ENCODE measurements at regions not wholly inside any gene's neighbourhood (a gene's known extent, or its start where the extent isn't known, plus 50 kb on each side); places are given as distances from the start of the nearest gene placed in this dataset.
A peak's percentile ranks its signal among the peaks of the same experiment; 100 is the strongest.

DNA sequence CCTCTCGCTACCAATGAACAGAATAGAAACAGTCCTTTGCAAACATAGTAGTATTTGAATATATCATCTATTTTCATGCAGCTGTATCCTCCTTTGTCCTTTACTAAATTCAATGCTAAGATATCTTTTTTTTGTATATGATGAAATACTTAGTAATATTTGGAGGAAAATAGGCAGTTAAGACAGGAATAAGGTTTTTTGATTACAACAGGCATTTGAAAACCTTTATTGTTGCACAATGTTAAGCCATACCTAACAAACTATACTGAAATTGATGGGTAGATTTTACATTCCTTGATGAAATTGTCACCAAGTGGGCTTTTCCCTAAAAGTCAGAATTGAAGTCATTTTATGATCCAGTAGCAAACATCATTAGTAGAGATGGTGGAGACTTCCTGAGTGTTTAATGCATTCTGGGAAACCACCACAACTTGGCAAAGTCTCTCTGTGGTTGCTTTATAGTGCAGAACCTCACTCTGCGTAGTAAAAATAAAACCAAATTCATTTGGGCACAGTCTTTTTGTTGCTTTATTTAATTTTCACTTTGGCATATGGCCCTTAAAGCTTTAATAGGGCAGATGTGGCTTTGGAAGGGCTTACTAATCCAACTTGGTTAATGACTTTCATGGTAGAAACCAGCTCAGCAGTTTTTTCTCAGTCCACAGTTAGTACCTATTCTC, 216.0 kb downstream of the DIPK2A start:
- Histone ChIP-seq H3K36me3 (ENCODE audit: control insufficient read depth, insufficient read depth, low read length) (no peaks in the 10 kb centered on the region), H3K9me3 (ENCODE audit: control insufficient read depth, low read depth, low read length) (peaks cover 3% of the 10 kb centered on the region)
- WGBS (ENCODE audit: insufficient coverage, low lambda C conversion rate) = no CpG with 5 or more reads among the region's 2 CpGs

DNA sequence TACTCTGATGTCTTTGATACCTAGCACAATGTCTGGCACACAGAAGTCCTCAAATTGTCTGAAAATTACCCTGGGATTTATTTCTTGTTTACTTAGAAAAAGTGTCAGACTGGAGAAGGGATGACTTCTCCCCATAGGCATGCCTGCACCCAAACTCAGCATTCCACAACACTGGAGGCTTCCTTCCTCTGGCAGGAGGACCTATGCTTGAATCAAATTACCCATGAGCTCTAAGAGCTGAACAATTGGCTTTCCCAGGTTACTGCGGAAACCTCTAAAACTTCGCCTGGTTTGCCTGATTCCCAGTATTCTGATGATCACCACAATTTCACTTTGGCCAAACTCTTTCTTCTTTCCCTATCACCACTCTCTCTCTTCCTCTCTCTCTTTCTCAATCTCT, 217.4 kb downstream of the DIPK2A start:
- H3K36me3 ChIP-seq (ENCODE audit: control insufficient read depth, insufficient read depth, low read length) = no peaks in the 10 kb centered on the region
- no peaks in the 10 kb centered on the region for H3K4me1 ChIP-seq (ENCODE audit: control insufficient read depth, insufficient read depth, low read length)
- no peak overlapping the region for H3K27ac ChIP-seq (ENCODE audit: low read length)
- no peak overlapping the region for H3K4me3 ChIP-seq (ENCODE audit: low read length)
- peaks cover 3% of the 10 kb centered on the region for H3K9me3 ChIP-seq (ENCODE audit: control insufficient read depth, low read depth, low read length)
- no peaks in the 10 kb centered on the region for H3K27me3 ChIP-seq (ENCODE audit: control insufficient read depth, insufficient read depth, low read length)
- no peak for DNase-seq
- 67% methylated on average over 1 of the region's 2 CpGs for WGBS (ENCODE audit: insufficient coverage, low lambda C conversion rate)

More for the DNA sequence above, 216.0 kb downstream of the DIPK2A start:
- peaks cover 1% of the 10 kb centered on the region for H3K4me1 ChIP-seq (ENCODE audit: control insufficient read depth, insufficient read depth, low read length)
- no peaks in the 10 kb centered on the region for H3K27me3 ChIP-seq (ENCODE audit: control insufficient read depth, insufficient read depth, low read length)
- H3K27ac ChIP-seq (ENCODE audit: low read length) = peak overlapping the region; percentile 2
- no peak overlapping the region for H3K4me3 ChIP-seq (ENCODE audit: low read length)
- DNase-seq = no peak

DNA sequence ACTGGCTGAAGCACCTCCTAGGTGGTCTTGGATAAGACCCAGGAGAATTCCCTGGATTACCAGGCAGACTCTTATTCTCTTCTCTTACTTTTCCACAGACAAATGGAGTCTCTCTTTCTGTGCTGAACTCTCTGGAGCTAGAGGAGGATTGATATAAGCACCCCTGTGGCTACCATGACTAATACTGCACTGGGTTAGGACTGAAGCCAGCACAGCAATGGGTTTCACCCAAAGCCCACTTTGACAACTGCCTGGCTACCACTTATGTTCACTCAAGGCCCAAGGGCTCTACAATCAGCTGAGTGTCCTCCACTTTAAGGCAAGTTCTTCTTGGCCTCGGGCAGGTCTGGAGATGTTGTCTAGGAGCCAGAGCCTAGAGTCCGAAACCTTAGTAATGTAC, 225.5 kb downstream of the DIPK2A start:
- no CpG with 5 or more reads among the region's 2 CpGs for WGBS (ENCODE audit: insufficient coverage, low lambda C conversion rate)
- no peak for DNase-seq
- Histone ChIP-seq H3K4me3 (ENCODE audit: low read length) (no peak overlapping the region), H3K27ac (ENCODE audit: low read length) (no peak overlapping the region), H3K27me3 (ENCODE audit: control insufficient read depth, insufficient read depth, low read length) (no peaks in the 10 kb centered on the region), H3K9me3 (ENCODE audit: control insufficient read depth, low read depth, low read length) (peaks cover 8% of the 10 kb centered on the region), H3K4me1 (ENCODE audit: control insufficient read depth, insufficient read depth, low read length) (no peaks in the 10 kb centered on the region), H3K36me3 (ENCODE audit: control insufficient read depth, insufficient read depth, low read length) (no peaks in the 10 kb centered on the region)

DNA sequence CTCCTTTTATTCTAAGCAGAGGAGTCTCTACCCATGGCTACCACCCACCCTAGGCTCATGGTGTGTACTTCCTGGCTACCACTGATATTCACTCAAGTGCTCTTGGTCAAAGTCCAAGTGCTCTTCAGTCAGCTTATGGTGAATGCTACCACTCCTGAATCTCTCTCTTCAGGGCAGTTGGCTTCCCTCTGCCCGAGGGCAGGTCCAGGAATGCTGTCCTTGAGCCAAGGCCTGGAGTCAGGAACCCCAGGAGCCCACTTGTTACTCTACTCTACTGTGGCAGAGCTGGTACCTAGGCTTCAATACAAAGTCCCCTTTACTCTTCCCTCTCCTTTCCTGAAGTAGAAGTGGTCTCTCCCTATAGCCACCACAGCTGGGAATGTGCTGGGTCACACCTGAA, 226.0 kb downstream of the DIPK2A start:
- Histone ChIP-seq H3K27me3 (ENCODE audit: control insufficient read depth, insufficient read depth, low read length) (no peaks in the 10 kb centered on the region), H3K4me1 (ENCODE audit: control insufficient read depth, insufficient read depth, low read length) (no peaks in the 10 kb centered on the region), H3K9me3 (ENCODE audit: control insufficient read depth, low read depth, low read length) (peaks cover 8% of the 10 kb centered on the region), H3K27ac (ENCODE audit: low read length) (no peak overlapping the region), H3K36me3 (ENCODE audit: control insufficient read depth, insufficient read depth, low read length) (no peaks in the 10 kb centered on the region), H3K4me3 (ENCODE audit: low read length) (no peak overlapping the region)
- WGBS (ENCODE audit: insufficient coverage, low lambda C conversion rate) = no CpG with 5 or more reads among the region's 1 CpG
- no peak for DNase-seq

DNA sequence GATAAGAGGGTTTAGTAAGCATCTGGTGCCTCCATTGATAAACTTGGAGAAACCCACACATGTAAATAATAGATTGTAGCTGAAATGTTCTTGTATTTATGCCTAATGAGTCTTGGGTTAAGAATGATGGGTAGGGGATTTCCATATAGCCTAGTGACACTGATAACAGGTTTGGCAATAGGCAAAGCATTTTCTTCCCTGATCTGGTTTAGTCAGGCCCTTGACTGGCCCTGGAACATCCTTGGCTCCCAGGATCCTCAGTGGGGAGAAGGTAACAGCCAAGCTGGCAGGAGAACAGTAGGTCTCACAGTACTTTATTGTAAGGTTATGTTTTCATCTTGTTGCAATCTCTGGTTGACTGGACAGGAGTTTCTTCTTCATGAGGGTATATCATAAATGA, 228.4 kb downstream of the DIPK2A start:
- Histone ChIP-seq H3K27me3 (ENCODE audit: control insufficient read depth, insufficient read depth, low read length) (no peaks in the 10 kb centered on the region), H3K27ac (ENCODE audit: low read length) (no peak overlapping the region), H3K4me1 (ENCODE audit: control insufficient read depth, insufficient read depth, low read length) (no peaks in the 10 kb centered on the region), H3K4me3 (ENCODE audit: low read length) (no peak overlapping the region), H3K9me3 (ENCODE audit: control insufficient read depth, low read depth, low read length) (peaks cover 5% of the 10 kb centered on the region), H3K36me3 (ENCODE audit: control insufficient read depth, insufficient read depth, low read length) (no peaks in the 10 kb centered on the region)
- DNase-seq = no peak

DNA sequence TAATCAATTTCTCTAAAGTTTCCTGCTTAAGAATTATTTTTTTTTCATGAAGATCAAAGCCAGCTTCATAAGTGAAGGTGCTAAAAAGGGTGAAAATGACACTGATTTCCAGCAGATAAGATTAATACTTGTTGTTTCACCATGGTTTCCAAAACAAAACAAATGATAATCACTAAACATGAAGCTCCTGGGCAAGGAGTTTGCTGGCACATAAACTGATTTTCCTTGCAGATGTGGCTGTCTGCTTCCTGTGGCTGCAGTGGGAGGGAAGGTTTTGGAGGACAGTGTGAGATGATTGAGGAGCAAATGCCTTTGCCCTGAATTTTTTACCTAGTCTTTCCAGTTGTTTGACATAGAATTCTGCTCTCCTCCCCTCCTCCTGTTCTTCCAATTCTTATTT, 228.8 kb downstream of the DIPK2A start:
- H3K27me3 ChIP-seq (ENCODE audit: control insufficient read depth, insufficient read depth, low read length) = no peaks in the 10 kb centered on the region
- no peaks in the 10 kb centered on the region for H3K36me3 ChIP-seq (ENCODE audit: control insufficient read depth, insufficient read depth, low read length)
- H3K4me1 ChIP-seq (ENCODE audit: control insufficient read depth, insufficient read depth, low read length) = no peaks in the 10 kb centered on the region
- H3K27ac ChIP-seq (ENCODE audit: low read length) = no peak overlapping the region
- peaks cover under 1% of the 10 kb centered on the region for H3K9me3 ChIP-seq (ENCODE audit: control insufficient read depth, low read depth, low read length)
- H3K4me3 ChIP-seq (ENCODE audit: low read length) = no peak overlapping the region
- no peak for DNase-seq

DNA sequence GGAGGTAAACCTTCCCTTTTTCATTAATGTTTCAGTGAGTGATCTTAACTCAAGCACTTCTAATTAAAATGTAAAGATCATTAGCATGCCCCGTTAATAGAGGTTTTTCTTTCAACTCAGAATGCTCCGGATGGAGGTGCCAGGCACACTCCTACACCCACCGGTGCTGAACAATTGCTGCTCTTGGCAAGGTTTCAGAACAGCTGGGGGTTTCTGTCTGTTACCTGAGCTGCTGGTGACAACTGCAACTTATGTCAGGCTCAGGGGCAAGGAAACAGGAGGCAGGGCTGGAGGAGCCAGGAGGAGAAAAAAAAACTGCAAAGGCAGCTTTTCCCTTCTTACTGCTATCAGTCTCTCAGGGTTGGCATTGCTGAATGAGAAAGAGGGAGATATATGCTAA, 250.1 kb downstream of the DIPK2A start:
- H3K36me3 ChIP-seq (ENCODE audit: control insufficient read depth, insufficient read depth, low read length) = no peaks in the 10 kb centered on the region
- no peaks in the 10 kb centered on the region for H3K4me1 ChIP-seq (ENCODE audit: control insufficient read depth, insufficient read depth, low read length)
- WGBS (ENCODE audit: insufficient coverage, low lambda C conversion rate) = no CpG with 5 or more reads among the region's 3 CpGs
- no peaks in the 10 kb centered on the region for H3K9me3 ChIP-seq (ENCODE audit: control insufficient read depth, low read depth, low read length)
- H3K27ac ChIP-seq (ENCODE audit: low read length) = no peak overlapping the region
- no peak overlapping the region for H3K4me3 ChIP-seq (ENCODE audit: low read length)
- H3K27me3 ChIP-seq (ENCODE audit: control insufficient read depth, insufficient read depth, low read length) = no peaks in the 10 kb centered on the region
- no peak for DNase-seq

DNA sequence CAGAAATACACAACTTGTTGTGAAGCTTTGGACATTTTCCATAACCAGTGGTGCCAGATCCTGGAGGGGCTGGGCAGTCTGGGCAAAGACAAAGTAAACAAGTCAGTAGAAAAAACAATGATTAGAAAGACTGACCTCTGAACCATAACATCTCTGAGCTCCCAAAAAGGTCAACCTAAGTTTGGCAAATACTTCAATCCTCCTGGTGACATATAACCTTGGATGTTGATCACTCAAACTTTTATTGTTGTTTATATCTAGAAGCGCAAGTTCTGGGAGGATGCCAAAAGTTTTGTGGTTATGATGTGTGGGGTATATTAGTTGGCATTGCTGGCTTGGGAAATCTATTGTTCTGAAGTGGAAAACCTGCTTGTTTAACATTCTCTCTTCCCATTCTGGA, 257.7 kb downstream of the DIPK2A start:
- Histone ChIP-seq H3K36me3 (ENCODE audit: control insufficient read depth, insufficient read depth, low read length) (no peaks in the 10 kb centered on the region), H3K27me3 (ENCODE audit: control insufficient read depth, insufficient read depth, low read length) (no peaks in the 10 kb centered on the region), H3K4me3 (ENCODE audit: low read length) (no peak overlapping the region), H3K9me3 (ENCODE audit: control insufficient read depth, low read depth, low read length) (no peaks in the 10 kb centered on the region), H3K27ac (ENCODE audit: low read length) (no peak overlapping the region), H3K4me1 (ENCODE audit: control insufficient read depth, insufficient read depth, low read length) (no peaks in the 10 kb centered on the region)
- no peak for DNase-seq
- WGBS (ENCODE audit: insufficient coverage, low lambda C conversion rate) = no CpG with 5 or more reads among the region's 1 CpG

DNA sequence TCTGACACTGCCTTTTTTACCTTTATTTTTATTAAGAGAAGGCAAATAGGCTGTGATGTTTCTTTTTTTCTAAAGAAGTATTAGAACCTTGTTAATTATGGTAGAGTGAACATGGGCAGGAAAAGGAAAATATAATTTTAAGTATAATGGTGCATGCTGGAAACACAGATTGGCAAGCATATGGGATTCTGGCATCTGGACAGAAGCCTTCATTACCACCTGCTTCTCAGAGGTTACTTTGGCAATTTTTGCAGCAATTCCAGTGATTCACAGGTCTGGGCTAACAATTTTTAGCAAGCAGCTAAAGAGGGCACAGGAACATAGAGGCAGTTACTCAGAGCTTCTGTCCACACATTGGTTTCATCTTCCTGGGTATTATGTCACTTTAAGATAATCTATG, 258.3 kb downstream of the DIPK2A start:
- no peaks in the 10 kb centered on the region for H3K9me3 ChIP-seq (ENCODE audit: control insufficient read depth, low read depth, low read length)
- H3K4me1 ChIP-seq (ENCODE audit: control insufficient read depth, insufficient read depth, low read length) = no peaks in the 10 kb centered on the region
- no peak for DNase-seq
- H3K27ac ChIP-seq (ENCODE audit: low read length) = no peak overlapping the region
- H3K4me3 ChIP-seq (ENCODE audit: low read length) = no peak overlapping the region
- H3K27me3 ChIP-seq (ENCODE audit: control insufficient read depth, insufficient read depth, low read length) = no peaks in the 10 kb centered on the region
- H3K36me3 ChIP-seq (ENCODE audit: control insufficient read depth, insufficient read depth, low read length) = no peaks in the 10 kb centered on the region

DNA sequence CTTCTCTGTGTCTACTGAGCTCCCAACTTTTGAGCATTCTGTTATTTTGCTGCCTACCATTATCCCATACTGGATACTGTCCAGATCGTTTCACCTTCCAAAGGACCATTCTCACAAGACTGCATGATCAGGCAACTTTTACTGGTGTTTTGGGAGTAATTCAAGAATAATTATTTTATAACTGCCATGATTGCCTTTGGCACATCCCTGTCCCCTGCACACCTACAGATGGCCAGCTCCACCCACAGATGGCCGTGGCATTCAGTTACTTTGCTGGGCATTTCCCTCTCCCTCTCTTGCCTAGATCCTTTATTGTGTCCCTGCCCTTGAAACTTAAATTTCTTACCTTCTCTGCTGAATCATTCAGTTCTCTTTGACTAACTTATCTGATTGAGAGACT, 263.9 kb downstream of the DIPK2A start:
- Histone ChIP-seq H3K36me3 (ENCODE audit: control insufficient read depth, insufficient read depth, low read length) (no peaks in the 10 kb centered on the region), H3K9me3 (ENCODE audit: control insufficient read depth, low read depth, low read length) (no peaks in the 10 kb centered on the region), H3K27ac (ENCODE audit: low read length) (no peak overlapping the region), H3K4me3 (ENCODE audit: low read length) (no peak overlapping the region), H3K4me1 (ENCODE audit: control insufficient read depth, insufficient read depth, low read length) (no peaks in the 10 kb centered on the region), H3K27me3 (ENCODE audit: control insufficient read depth, insufficient read depth, low read length) (no peaks in the 10 kb centered on the region)
- no CpG with 5 or more reads among the region's 2 CpGs for WGBS (ENCODE audit: insufficient coverage, low lambda C conversion rate)
- DNase-seq = no peak

DNA sequence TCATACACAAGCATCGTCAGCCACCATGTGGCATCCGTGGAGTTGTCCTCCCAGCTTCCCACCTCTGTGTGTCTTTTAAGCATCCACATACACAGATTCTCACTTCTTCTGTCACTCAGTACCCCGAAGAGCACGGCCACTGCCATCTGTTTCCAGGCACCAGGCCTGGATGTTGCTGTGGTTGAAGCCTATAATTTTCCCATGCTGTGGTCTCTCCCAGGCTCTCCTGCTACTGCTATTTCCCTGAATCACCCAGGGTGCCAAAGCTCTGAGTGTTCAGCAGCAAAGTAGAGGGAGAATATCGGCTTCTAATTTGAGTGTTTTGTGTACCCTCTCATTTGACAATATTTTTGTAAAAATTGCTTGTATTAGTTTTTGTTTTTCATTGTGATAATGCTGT, 265.7 kb downstream of the DIPK2A start:
- no peaks in the 10 kb centered on the region for H3K27me3 ChIP-seq (ENCODE audit: control insufficient read depth, insufficient read depth, low read length)
- H3K9me3 ChIP-seq (ENCODE audit: control insufficient read depth, low read depth, low read length) = no peaks in the 10 kb centered on the region
- H3K27ac ChIP-seq (ENCODE audit: low read length) = no peak overlapping the region
- DNase-seq = no peak
- H3K4me3 ChIP-seq (ENCODE audit: low read length) = no peak overlapping the region
- H3K4me1 ChIP-seq (ENCODE audit: control insufficient read depth, insufficient read depth, low read length) = no peaks in the 10 kb centered on the region
- WGBS (ENCODE audit: insufficient coverage, low lambda C conversion rate) = no CpG with 5 or more reads among the region's 5 CpGs
- H3K36me3 ChIP-seq (ENCODE audit: control insufficient read depth, insufficient read depth, low read length) = no peaks in the 10 kb centered on the region

Measured in large intestine (tissue), 3 donors.